ENCODE measurements at regions not wholly inside any gene's neighbourhood (a gene's known extent, or its start where the extent isn't known, plus 50 kb on each side); places are given as distances from the start of the nearest gene placed in this dataset.

- no TSS peak for BruUV-seq (replicated peaks)
- H3K4me1 Mint-ChIP-seq (ENCODE audit: insufficient read depth, unreplicated experiment), result no peaks in the 10 kb centered on the region
- no peak overlapping the region for H3K27ac Mint-ChIP-seq (ENCODE audit: low read depth, unreplicated experiment)
- no peak for DNase-seq (ENCODE audit: unreplicated experiment)
- no peak for TF ChIP-seq CTCF (IDR thresholded peaks at IDR 0.05; ENCODE audit: unreplicated experiment)
- intact Hi-C loops (cut with micrococcal nuclease), result no loop called here
- H3K4me3 Mint-ChIP-seq (ENCODE audit: unreplicated experiment), result no peak overlapping the region
- ChIA-PET CTCF (interaction anchor here (0.6 kb wide), 1 partner anchor 211 kb away, joined by 3 read pairs; no protein-coding TSS in a partner anchor), POLR2A (interaction anchor here (0.6 kb wide), 1 partner anchor 143 kb away, joined by 4 read pairs; no protein-coding TSS in a partner anchor)
- H3K27me3 Mint-ChIP-seq (ENCODE audit: insufficient read depth, unreplicated experiment), result peaks cover 34% of the 10 kb centered on the region
- peaks cover 25% of the 10 kb centered on the region for H3K9me3 Mint-ChIP-seq (ENCODE audit: unreplicated experiment)
- peaks cover 6% of the 10 kb centered on the region for H3K36me3 Mint-ChIP-seq (ENCODE audit: insufficient read depth, unreplicated experiment)
Observed at GRCh38 chr14:95375539-95376109, 55.9 kb upstream of the CLMN start.

- no peak for DNase-seq (ENCODE audit: unreplicated experiment)
- Mint-ChIP-seq H3K27ac (ENCODE audit: low read depth, unreplicated experiment) (no peak overlapping the region), H3K4me1 (ENCODE audit: insufficient read depth, unreplicated experiment) (no peaks in the 10 kb centered on the region), H3K9me3 (ENCODE audit: unreplicated experiment) (peaks cover 13% of the 10 kb centered on the region), H3K36me3 (ENCODE audit: insufficient read depth, unreplicated experiment) (peaks cover 6% of the 10 kb centered on the region), H3K4me3 (ENCODE audit: unreplicated experiment) (no peak overlapping the region), H3K27me3 (ENCODE audit: insufficient read depth, unreplicated experiment) (peaks cover 34% of the 10 kb centered on the region)
- no peak for TF ChIP-seq CTCF (IDR thresholded peaks at IDR 0.05; ENCODE audit: unreplicated experiment)
- intact Hi-C loops (cut with micrococcal nuclease), result no loop called here
- no TSS peak for BruUV-seq (replicated peaks)
- POLR2A ChIA-PET, result interaction anchor here (0.5 kb wide), 1 partner anchor 293 kb away, joined by 3 read pairs; no protein-coding TSS in a partner anchor
- CTCF ChIA-PET, result interaction anchor here (0.5 kb wide), 1 partner anchor 274 kb away, joined by 3 read pairs; no protein-coding TSS in a partner anchor
Observed at GRCh38 chr14:95374239-95374997, 54.7 kb upstream of the CLMN start.

GRCh38 chr14:95370076-95370475, 50.4 kb upstream of the CLMN start:
- H3K27me3 Mint-ChIP-seq (ENCODE audit: insufficient read depth, unreplicated experiment), result peaks cover 17% of the 10 kb centered on the region
- no peak overlapping the region for H3K4me3 Mint-ChIP-seq (ENCODE audit: unreplicated experiment)
- peaks cover 16% of the 10 kb centered on the region for H3K4me1 Mint-ChIP-seq (ENCODE audit: insufficient read depth, unreplicated experiment)
- no peak for TF ChIP-seq CTCF (IDR thresholded peaks at IDR 0.05; ENCODE audit: unreplicated experiment)
- no peak overlapping the region for H3K27ac Mint-ChIP-seq (ENCODE audit: low read depth, unreplicated experiment)
- no TSS peak for BruUV-seq (replicated peaks)
- no peak for DNase-seq (ENCODE audit: unreplicated experiment)
- no peaks in the 10 kb centered on the region for H3K9me3 Mint-ChIP-seq (ENCODE audit: unreplicated experiment)
- intact Hi-C loops (cut with micrococcal nuclease), result no loop called here
- ChIA-PET POLR2A (no interaction called here), CTCF (no interaction called here)
- H3K36me3 Mint-ChIP-seq (ENCODE audit: insufficient read depth, unreplicated experiment), result no peaks in the 10 kb centered on the region
